Brain microvascular endothelial cell (primary cell): ENCODE measurements at regions not wholly inside any gene's neighbourhood (a gene's known extent, or its start where the extent isn't known, plus 50 kb on each side); places are given as distances from the start of the nearest gene placed in this dataset.
A peak's percentile ranks its signal among the peaks of the same experiment; 100 is the strongest.

ENCODE experiments used
- DNase-seq: peaks from one replicate; pipeline ENCODE4 v3.0.0-alpha.2; 2020
- H3K27ac ChIP-seq: fragments of 250-450 bp; sonication (Bioruptor Pico); 2 replicates; pipeline ENCODE4 v1.5.1; 2020; ENCODE audit warnings: mild to moderate bottlenecking, moderate library complexity
- H3K27me3 ChIP-seq: fragments of 250-450 bp; sonication (Bioruptor Pico); replicated peaks from 2 replicates; pipeline ENCODE4 v1.5.1; 2020; ENCODE audit warnings: mild to moderate bottlenecking
- H3K36me3 ChIP-seq: fragments of 250-450 bp; sonication (Bioruptor Pico); replicated peaks from 2 replicates; pipeline ENCODE4 v1.5.1; 2020; ENCODE audit warnings: mild to moderate bottlenecking
- H3K4me3 ChIP-seq: 2 replicates; pipeline ENCODE4 v1.5.1; 2011; ENCODE audit warnings: low read depth, mild to moderate bottlenecking, control low read depth, low read length, moderate library complexity
- in situ Hi-C: cut with HindIII; loops from 2 replicates; pipeline ENCODE4 v1.10.0; 2017; ENCODE audit warnings: low sequenced_read_pairs, low pct_ligation_motif_present
- TF ChIP-seq, protein P1 (sequence below): IDR thresholded peaks from 2 replicates; pipeline ENCODE4 v1.5.1; 2011; ENCODE audit warnings: low read depth, mild to moderate bottlenecking, moderate library complexity, low read length, control low read depth, inconsistent platforms; ENCODE audit errors: missing control alignments

GRCh38 chr15:96176831-96177230 is 153.7 kb upstream of the NR2F2 start:
- Histone ChIP-seq H3K27me3 (no peaks in the 10 kb centered on the region), H3K36me3 (no peaks in the 10 kb centered on the region), H3K27ac (no peak overlapping the region), H3K4me3 (no peak overlapping the region)
- no peak for DNase-seq
- in situ Hi-C loops, result no loop called here
- TF ChIP-seq, protein P1, sequence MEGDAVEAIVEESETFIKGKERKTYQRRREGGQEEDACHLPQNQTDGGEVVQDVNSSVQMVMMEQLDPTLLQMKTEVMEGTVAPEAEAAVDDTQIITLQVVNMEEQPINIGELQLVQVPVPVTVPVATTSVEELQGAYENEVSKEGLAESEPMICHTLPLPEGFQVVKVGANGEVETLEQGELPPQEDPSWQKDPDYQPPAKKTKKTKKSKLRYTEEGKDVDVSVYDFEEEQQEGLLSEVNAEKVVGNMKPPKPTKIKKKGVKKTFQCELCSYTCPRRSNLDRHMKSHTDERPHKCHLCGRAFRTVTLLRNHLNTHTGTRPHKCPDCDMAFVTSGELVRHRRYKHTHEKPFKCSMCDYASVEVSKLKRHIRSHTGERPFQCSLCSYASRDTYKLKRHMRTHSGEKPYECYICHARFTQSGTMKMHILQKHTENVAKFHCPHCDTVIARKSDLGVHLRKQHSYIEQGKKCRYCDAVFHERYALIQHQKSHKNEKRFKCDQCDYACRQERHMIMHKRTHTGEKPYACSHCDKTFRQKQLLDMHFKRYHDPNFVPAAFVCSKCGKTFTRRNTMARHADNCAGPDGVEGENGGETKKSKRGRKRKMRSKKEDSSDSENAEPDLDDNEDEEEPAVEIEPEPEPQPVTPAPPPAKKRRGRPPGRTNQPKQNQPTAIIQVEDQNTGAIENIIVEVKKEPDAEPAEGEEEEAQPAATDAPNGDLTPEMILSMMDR, result no peak

GRCh38 chr15:96177279-96177678 is 153.2 kb upstream of the NR2F2 start:
- TF ChIP-seq, protein P1, result no peak
- no peak overlapping the region for H3K4me3 ChIP-seq
- no peak for DNase-seq
- no peaks in the 10 kb centered on the region for H3K27me3 ChIP-seq
- no peaks in the 10 kb centered on the region for H3K36me3 ChIP-seq
- in situ Hi-C loops, result no loop called here
- no peak overlapping the region for H3K27ac ChIP-seq

- TF ChIP-seq, protein P1, result no peak
- in situ Hi-C loops, result no loop called here
- Histone ChIP-seq H3K27ac (no peak overlapping the region), H3K4me3 (no peak overlapping the region), H3K36me3 (no peaks in the 10 kb centered on the region), H3K27me3 (no peaks in the 10 kb centered on the region)
- no peak for DNase-seq
Measured at GRCh38 chr15:96180087-96180748, 150.3 kb upstream of the NR2F2 start.

- no peak for DNase-seq
- Histone ChIP-seq H3K4me3 (no peak overlapping the region), H3K36me3 (no peaks in the 10 kb centered on the region), H3K27ac (no peak overlapping the region), H3K27me3 (no peaks in the 10 kb centered on the region)
- in situ Hi-C loops, result no loop called here
- TF ChIP-seq, protein P1, result no peak
Measured at GRCh38 chr15:96181217-96181616, 149.3 kb upstream of the NR2F2 start.

DNA sequence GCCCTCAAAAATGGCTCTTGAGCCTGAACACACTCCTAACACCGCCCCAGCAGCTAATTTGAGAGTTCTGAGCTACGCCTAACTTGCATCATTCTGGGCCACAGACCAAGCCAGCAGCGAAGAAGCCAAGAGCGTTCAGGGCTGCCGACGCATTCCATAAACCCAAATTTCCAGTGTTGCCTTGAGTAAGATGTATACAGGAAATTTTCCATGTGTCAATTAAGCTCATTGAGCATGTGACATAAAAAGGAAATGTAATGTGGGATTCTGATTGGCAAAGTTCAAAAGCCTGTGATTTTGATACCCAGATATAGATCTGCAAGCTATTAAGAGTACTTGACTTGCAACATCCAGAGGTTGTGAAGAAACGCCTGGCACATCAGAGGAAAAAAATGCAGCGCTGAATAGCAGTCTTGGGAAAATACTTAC is 148.6 kb upstream of the NR2F2 start:
- Histone ChIP-seq H3K36me3 (no peaks in the 10 kb centered on the region), H3K27me3 (no peaks in the 10 kb centered on the region), H3K27ac (no peak overlapping the region), H3K4me3 (no peak overlapping the region)
- DNase-seq, result peak; percentile 69
- in situ Hi-C loops, result no loop called here
- TF ChIP-seq, protein P1, result no peak

GRCh38 chr15:96182736-96183513 is 147.6 kb upstream of the NR2F2 start:
- TF ChIP-seq, protein P1, result no peak
- Histone ChIP-seq H3K36me3 (no peaks in the 10 kb centered on the region), H3K4me3 (no peak overlapping the region), H3K27me3 (no peaks in the 10 kb centered on the region), H3K27ac (no peak overlapping the region)
- in situ Hi-C loops, result no loop called here
- DNase-seq, result no peak
